ENCODE measurements at regions not wholly inside any gene's neighbourhood (a gene's known extent, or its start where the extent isn't known, plus 50 kb on each side); places are given as distances from the start of the nearest gene placed in this dataset.
A peak's percentile ranks its signal among the peaks of the same experiment; 100 is the strongest.

- no peak for DNase-seq
Measured at GRCh38 chr13:75231235-75231634, 250.7 kb downstream of the TBC1D4 start.

- no peak for DNase-seq
Measured at GRCh38 chr13:75226733-75227435, 255.1 kb downstream of the TBC1D4 start.

- DNase-seq, result no peak
Measured at GRCh38 chr13:75226092-75226491, 255.9 kb downstream of the TBC1D4 start.

- no peak for DNase-seq
Measured at GRCh38 chr13:75225288-75226032, 256.5 kb downstream of the TBC1D4 start.

- DNase-seq, result no peak
Measured at GRCh38 chr13:75224053-75224742, 257.8 kb downstream of the TBC1D4 start.

GRCh38 chr13:75222031-75222430, 259.9 kb downstream of the TBC1D4 start:
- no peak for DNase-seq

GRCh38 chr13:75220861-75221260, 261.1 kb downstream of the TBC1D4 start:
- DNase-seq, result no peak

- DNase-seq, result no peak
Measured at GRCh38 chr13:75220238-75220542, 261.8 kb downstream of the TBC1D4 start.

- peak; percentile 67 for DNase-seq
Measured at GRCh38 chr13:75219479-75220237, 262.3 kb downstream of the TBC1D4 start.

- DNase-seq, result no peak
Measured at GRCh38 chr13:75217949-75218348, 264.0 kb downstream of the TBC1D4 start.

- DNase-seq, result no peak
Measured at GRCh38 chr13:75216038-75216437, 265.9 kb downstream of the TBC1D4 start.

- DNase-seq, result no peak
Measured at GRCh38 chr13:75214846-75215245, 267.1 kb downstream of the TBC1D4 start.

GRCh38 chr13:75202981-75203380, 279.0 kb downstream of the TBC1D4 start:
- no peak for DNase-seq

- DNase-seq, result no peak
Measured at GRCh38 chr13:75197803-75198202, 284.2 kb downstream of the TBC1D4 start.

- DNase-seq, result no peak
Measured at GRCh38 chr13:75196147-75196837, 285.7 kb downstream of the TBC1D4 start.

GRCh38 chr13:75195495-75196146, 286.3 kb downstream of the TBC1D4 start:
- DNase-seq, result no peak

- no peak for DNase-seq
Measured at GRCh38 chr13:75194717-75195462, 287.1 kb downstream of the TBC1D4 start.

- DNase-seq, result no peak
Measured at GRCh38 chr13:75186379-75186778, 295.6 kb downstream of the TBC1D4 start.

GRCh38 chr13:75181906-75182305, 300.1 kb downstream of the TBC1D4 start:
- no peak for DNase-seq

- no peak for DNase-seq
Measured at GRCh38 chr13:75180805-75181455, 301.0 kb downstream of the TBC1D4 start.

- no peak for DNase-seq
Measured at GRCh38 chr13:75178436-75178835, 303.5 kb downstream of the TBC1D4 start.

All from CD4-positive, alpha-beta T cell treated with Interleukin-15 for 1 hour (primary cell).